Spleen (tissue), 11 donors: ENCODE measurements at regions not wholly inside any gene's neighbourhood (a gene's known extent, or its start where the extent isn't known, plus 50 kb on each side); places are given as distances from the start of the nearest gene placed in this dataset.
A peak's percentile ranks its signal among the peaks of the same experiment; 100 is the strongest.

Experiments
- DNase-seq: peaks from one replicate; pipeline ENCODE4 v3.0.0-alpha.2; 2020
- H3K27ac ChIP-seq, 8 donors: fragments of 200-600 bp; sonication (generic) in 7 of 8; 1 replicate in 4 of 8; 2 replicates in 4 of 8; pipeline versions ENCODE4 v1.5.0 to v1.8.0; 2016 to 2021; ENCODE audit warnings: inconsistent platforms in 4 of 8, mild to moderate bottlenecking in 4 of 8, moderate library complexity in 1 of 8
- H3K27me3 ChIP-seq, 7 donors: fragments of 200-600 bp; sonication (generic) in 6 of 7; replicated peaks in 1 of 7; 1 replicate in 4 of 7; 2 replicates in 3 of 7; pipeline versions ENCODE4 v1.5.0 to v1.8.0; 2016 to 2021; ENCODE audit warnings: inconsistent platforms in 3 of 7, mild to moderate bottlenecking in 1 of 7
- H3K36me3 ChIP-seq, 6 donors: fragments of 200-600 bp; sonication (generic) in 5 of 6; 1 replicate in 4 of 6; 2 replicates in 2 of 6; pipeline versions ENCODE4 v1.5.0 to v1.8.0; 2016 to 2021; ENCODE audit warnings: inconsistent platforms in 2 of 6
- H3K4me1 ChIP-seq, 6 donors: fragments of 200-600 bp; sonication (generic) in 5 of 6; 1 replicate in 3 of 6; 2 replicates in 3 of 6; pipeline versions ENCODE4 v1.5.0 to v1.8.0; 2016 to 2021; ENCODE audit warnings: inconsistent platforms in 3 of 6
- H3K4me3 ChIP-seq, 8 donors: fragments of 200-600 bp; sonication (generic) in 7 of 8; 1 replicate in 4 of 8; 2 replicates in 4 of 8; pipeline versions ENCODE4 v1.5.0 to v1.8.0; 2016 to 2021; ENCODE audit warnings: inconsistent platforms in 4 of 8, mild to moderate bottlenecking in 4 of 8, moderate library complexity in 2 of 8
- H3K9me3 ChIP-seq, 8 donors: fragments of 200-600 bp; sonication (generic) in 7 of 8; 1 replicate in 4 of 8; 2 replicates in 4 of 8; pipeline versions ENCODE4 v1.5.0 to v1.8.0; 2016 to 2021; ENCODE audit warnings: inconsistent platforms in 4 of 8
- CTCF ChIP-seq, 11 experiments: fragments of 200-600 bp in 7 of 11; fragments of 450-650 bp in 4 of 11; sonication (generic) in 4 of 11; IDR thresholded peaks in 8 of 11; conservative IDR thresholded peaks in 3 of 11; 1 replicate in 7 of 11; 2 replicates in 4 of 11; pipeline versions ENCODE4 v1.4.0 to v1.8.0; 2016 to 2021; ENCODE audit warnings: antibody characterized with exemption in 11 of 11, inconsistent platforms in 4 of 11, mild to moderate bottlenecking in 1 of 11
- POLR2A ChIP-seq, 3 donors: fragments of 450-650 bp; IDR thresholded peaks; one replicate each; pipeline ENCODE4 v1.5.1; 2017; ENCODE audit warnings: antibody characterized with exemption in 3 of 3, mild to moderate bottlenecking in 1 of 3
- POLR2AphosphoS5 ChIP-seq, 3 donors: sonication (generic); formaldehyde crosslinking; IDR thresholded peaks; one replicate each; pipeline ENCODE4 v1.5.1; 2017; ENCODE audit warnings: antibody characterized with exemption in 3 of 3
- WGBS, 5 donors: extraction: QIAGEN DNeasy Blood & Tissue Kit in 3 of 5; methylation state at CpG; one replicate each; pipeline versions ENCODE4 v1.1.5 to v1.1.7; 2013 to 2018; 5-methylcytosine and 5-hydroxymethylcytosine counted together
- intact Hi-C: fragments of 100-400 bp; cut with DNase I; formaldehyde crosslinking; loops from one replicate; pipeline ENCODE4 v1.15.0; 2023; ENCODE audit warnings: low total_unique reads
- donor health status: healthy with polysubstance abuse.
- donor health status: DM: no; HTN: no; CAD: no; lungs with moderate emphysema.
- donor health status: DM: no; HTN: no; CAD: no.
- donor health status: Bipolar disorder and iron deficiency.
- donor health status: healthy.
- donor health status: DM: no; HTN: no; CAD: no.
- donor health status: DM: yes; HTN: yes; CAD: no.

DNA sequence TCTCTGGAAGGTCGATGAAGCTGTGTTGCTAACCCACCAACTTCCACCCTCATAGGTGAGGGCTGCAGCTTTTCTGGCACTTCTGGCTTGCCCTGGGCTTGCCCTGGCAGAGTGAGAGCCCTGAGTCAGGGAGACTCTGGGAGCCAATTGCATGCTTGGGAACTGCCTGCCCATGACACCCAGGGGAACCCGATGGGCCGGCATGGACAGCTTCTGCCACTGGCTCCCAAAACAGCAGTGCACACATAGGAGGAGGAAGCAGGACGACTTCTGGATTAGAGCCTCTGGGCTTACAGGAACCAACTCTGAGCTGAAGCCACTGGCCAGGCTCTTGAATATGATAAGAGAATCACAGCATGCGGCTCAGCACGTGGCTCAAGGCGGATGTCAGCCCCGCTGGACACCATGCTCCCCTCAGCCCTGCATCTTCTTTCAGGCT is 135.2 kb upstream of the UNC5B start:
- DNase-seq: peak; percentile 63
- intact Hi-C loops: loop anchor here (10.0 kb wide), 1 partner anchor 108 kb away; no protein-coding TSS in a partner anchor
- Histone ChIP-seq H3K36me3 (no peaks in the 10 kb centered on the region), H3K27ac (no peak overlapping the region), H3K4me3 (no peak overlapping the region), H3K4me1 (no peaks in the 10 kb centered on the region), H3K9me3 (no peaks in the 10 kb centered on the region), H3K27me3 (peaks cover 0 to 6% (median 0%) of the 10 kb centered on the region in 7 donors)
- no peak for TF ChIP-seq POLR2A (IDR thresholded peaks at IDR 0.05)
- no peak for TF ChIP-seq POLR2AphosphoS5 (IDR thresholded peaks at IDR 0.05)
- no peak for TF ChIP-seq CTCF (IDR thresholded peaks at IDR 0.05 in 8 of 11, conservative IDR thresholded peaks at IDR 0.05 in 3 of 11)
- 72 to 80% (median 76%) methylated on average over 5 to 8 of the region's 8 CpGs for WGBS, 5 donors

- H3K27ac ChIP-seq: no peak overlapping the region
- H3K9me3 ChIP-seq: no peaks in the 10 kb centered on the region
- H3K27me3 ChIP-seq: peaks cover 0 to 6% (median 0%) of the 10 kb centered on the region in 7 donors
- H3K4me1 ChIP-seq: no peaks in the 10 kb centered on the region
- DNase-seq: peak; percentile 42
- H3K4me3 ChIP-seq: no peak overlapping the region
- WGBS, 5 donors: 68 to 95% (median 89%) methylated on average over 2 to 4 of the region's 4 CpGs
- no peak for TF ChIP-seq POLR2AphosphoS5 (IDR thresholded peaks at IDR 0.05)
- TF ChIP-seq POLR2A (IDR thresholded peaks at IDR 0.05): no peak
- no peak for TF ChIP-seq CTCF (IDR thresholded peaks at IDR 0.05 in 8 of 11, conservative IDR thresholded peaks at IDR 0.05 in 3 of 11)
- intact Hi-C loops: loop anchor here (10.0 kb wide), 1 partner anchor 107 kb away; no protein-coding TSS in a partner anchor
- no peaks in the 10 kb centered on the region for H3K36me3 ChIP-seq
Observed at GRCh38 chr10:71077796-71078453, 134.4 kb upstream of the UNC5B start.

- intact Hi-C loops: loop anchor here (10.0 kb wide), 1 partner anchor 106 kb away; no protein-coding TSS in a partner anchor
Observed at GRCh38 chr10:71078454-71079145, 133.8 kb upstream of the UNC5B start.

More at GRCh38 chr10:71078454-71079145, 133.8 kb upstream of the UNC5B start:
- TF ChIP-seq POLR2A (IDR thresholded peaks at IDR 0.05) (no peak), CTCF (IDR thresholded peaks at IDR 0.05 in 8 of 11, conservative IDR thresholded peaks at IDR 0.05 in 3 of 11) (no peak), POLR2AphosphoS5 (IDR thresholded peaks at IDR 0.05) (no peak)
- no peaks in the 10 kb centered on the region for H3K4me1 ChIP-seq
- no peak overlapping the region for H3K4me3 ChIP-seq
- peaks cover 0 to 6% (median 0%) of the 10 kb centered on the region in 7 donors for H3K27me3 ChIP-seq
- H3K27ac ChIP-seq: no peak overlapping the region
- peak; percentile 47 for DNase-seq
- no peaks in the 10 kb centered on the region for H3K36me3 ChIP-seq
- 84 to 95% (median 91%) methylated on average over 13 to 14 of the region's 14 CpGs for WGBS, 5 donors
- no peaks in the 10 kb centered on the region for H3K9me3 ChIP-seq
